K562 (cell line): ENCODE measurements at regions not wholly inside any gene's neighbourhood (a gene's known extent, or its start where the extent isn't known, plus 50 kb on each side); places are given as distances from the start of the nearest gene placed in this dataset.

Source experiments
- CHD2 ChIP-seq: IDR thresholded peaks from 2 replicates; pipeline ENCODE4 v1.6.1; 2011; ENCODE audit warnings: low read depth, low read length
- HDAC2 ChIP-seq: fragments of 450-650 bp; IDR thresholded peaks from 2 replicates; pipeline ENCODE4 v1.6.1; 2016; ENCODE audit warnings: mild to moderate bottlenecking
- MIER1 ChIP-seq: fragments of 450-650 bp; IDR thresholded peaks from 2 replicates; pipeline ENCODE4 v1.6.1; 2016; ENCODE audit warnings: antibody characterized with exemption, mild to moderate bottlenecking, low read depth
- RBBP5 ChIP-seq: fragments of 200-600 bp; sonication (generic); IDR thresholded peaks from 2 replicates; pipeline ENCODE4 v1.6.1; 2012; ENCODE audit warnings: borderline replicate concordance, mild to moderate bottlenecking, low read length, control low read depth, inconsistent platforms; ENCODE audit not compliant: insufficient read depth, poor library complexity, severe bottlenecking
- SP1 ChIP-seq: sonication (generic); formaldehyde crosslinking; IDR thresholded peaks from 2 replicates; pipeline ENCODE4 v1.8.1; 2022; ENCODE audit warnings: mild to moderate bottlenecking, missing genetic modification reagents
- ZNF133 ChIP-seq: fragments of 250-450 bp; sonication (Bioruptor Pico); IDR thresholded peaks from 2 replicates; pipeline ENCODE4 v1.4.0; 2020; ENCODE audit warnings: mild to moderate bottlenecking
- TF ChIP-seq, protein P1 (sequence below): sonication (generic); formaldehyde crosslinking; IDR thresholded peaks from 2 replicates; pipeline ENCODE4 v1.8.0; 2022; ENCODE audit warnings: mild to moderate bottlenecking, missing genetic modification reagents, borderline replicate concordance
- TF ChIP-seq, protein P2 (sequence below), 2 experiments: fragments of 450-650 bp; IDR thresholded peaks; 2 replicates each; pipeline ENCODE4 v1.6.1; 2016

DNA sequence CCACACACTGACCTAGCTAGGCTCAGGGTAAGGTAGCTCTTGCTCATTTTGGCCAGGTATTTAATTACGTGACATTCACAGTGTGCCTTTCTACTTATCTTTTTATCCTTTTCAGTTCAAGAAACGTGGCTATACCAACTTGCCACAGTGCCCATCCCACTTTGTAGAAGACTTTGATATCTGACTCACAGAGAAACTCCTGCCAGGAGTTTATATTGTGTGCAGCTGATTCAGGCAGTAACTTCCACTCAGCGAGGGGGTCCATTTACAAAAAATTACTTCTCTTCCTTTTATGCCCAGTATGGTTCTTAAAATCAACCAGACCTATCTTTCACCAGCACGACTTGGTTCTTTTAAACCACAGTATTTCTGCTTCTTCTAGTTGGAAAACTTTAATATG, 75.6 kb downstream of the PRL start:
- TF ChIP-seq MIER1, result no peak
- no peak for TF ChIP-seq HDAC2
- no peak for TF ChIP-seq ZNF133 (CRISPR knock-in tag)
- TF ChIP-seq, protein P1, sequence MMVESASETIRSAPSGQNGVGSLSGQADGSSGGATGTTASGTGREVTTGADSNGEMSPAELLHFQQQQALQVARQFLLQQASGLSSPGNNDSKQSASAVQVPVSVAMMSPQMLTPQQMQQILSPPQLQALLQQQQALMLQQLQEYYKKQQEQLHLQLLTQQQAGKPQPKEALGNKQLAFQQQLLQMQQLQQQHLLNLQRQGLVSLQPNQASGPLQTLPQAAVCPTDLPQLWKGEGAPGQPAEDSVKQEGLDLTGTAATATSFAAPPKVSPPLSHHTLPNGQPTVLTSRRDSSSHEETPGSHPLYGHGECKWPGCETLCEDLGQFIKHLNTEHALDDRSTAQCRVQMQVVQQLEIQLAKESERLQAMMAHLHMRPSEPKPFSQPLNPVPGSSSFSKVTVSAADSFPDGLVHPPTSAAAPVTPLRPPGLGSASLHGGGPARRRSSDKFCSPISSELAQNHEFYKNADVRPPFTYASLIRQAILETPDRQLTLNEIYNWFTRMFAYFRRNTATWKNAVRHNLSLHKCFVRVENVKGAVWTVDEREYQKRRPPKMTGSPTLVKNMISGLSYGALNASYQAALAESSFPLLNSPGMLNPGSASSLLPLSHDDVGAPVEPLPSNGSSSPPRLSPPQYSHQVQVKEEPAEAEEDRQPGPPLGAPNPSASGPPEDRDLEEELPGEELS (CRISPR knock-in tag), result no peak
- TF ChIP-seq CHD2, result no peak
- TF ChIP-seq, protein P2, sequence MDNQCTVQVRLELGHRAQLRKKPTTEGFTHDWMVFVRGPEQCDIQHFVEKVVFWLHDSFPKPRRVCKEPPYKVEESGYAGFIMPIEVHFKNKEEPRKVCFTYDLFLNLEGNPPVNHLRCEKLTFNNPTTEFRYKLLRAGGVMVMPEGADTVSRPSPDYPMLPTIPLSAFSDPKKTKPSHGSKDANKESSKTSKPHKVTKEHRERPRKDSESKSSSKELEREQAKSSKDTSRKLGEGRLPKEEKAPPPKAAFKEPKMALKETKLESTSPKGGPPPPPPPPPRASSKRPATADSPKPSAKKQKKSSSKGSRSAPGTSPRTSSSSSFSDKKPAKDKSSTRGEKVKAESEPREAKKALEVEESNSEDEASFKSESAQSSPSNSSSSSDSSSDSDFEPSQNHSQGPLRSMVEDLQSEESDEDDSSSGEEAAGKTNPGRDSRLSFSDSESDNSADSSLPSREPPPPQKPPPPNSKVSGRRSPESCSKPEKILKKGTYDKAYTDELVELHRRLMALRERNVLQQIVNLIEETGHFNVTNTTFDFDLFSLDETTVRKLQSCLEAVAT (IDR thresholded peaks at IDR 0.05), result no peak
- no peak for TF ChIP-seq RBBP5
- no peak for TF ChIP-seq SP1
